Heart left ventricle (tissue), 16 donors: ENCODE measurements at regions not wholly inside any gene's neighbourhood (a gene's known extent, or its start where the extent isn't known, plus 50 kb on each side); places are given as distances from the start of the nearest gene placed in this dataset.

ENCODE experiments used
- ATAC-seq, 4 donors: fragments of 200-7000 bp; cut with Tn5 transposase; one replicate each; pipeline ENCODE4 v1.9.1; 2020 to 2022; ENCODE audit warnings: moderate library complexity in 4 of 4, mild to moderate bottlenecking in 3 of 4, moderate number of reproducible peaks in 1 of 4
- DNase-seq, 5 donors: peaks; one replicate each; pipeline ENCODE4 v3.0.0-alpha.2; 2020
- H3K27ac ChIP-seq, 12 donors: fragments of 200-600 bp; sonication (generic) in 4 of 12; one replicate each; pipeline versions ENCODE4 v1.5.0 to v1.8.0; 2016 to 2022; ENCODE audit warnings: mild to moderate bottlenecking in 2 of 12
- H3K27me3 ChIP-seq, 9 donors: fragments of 200-600 bp; sonication (generic) in 2 of 9; one replicate each; pipeline versions ENCODE4 v1.5.1 to v1.8.0; 2016 to 2022; ENCODE audit warnings: mild to moderate bottlenecking in 3 of 9
- H3K36me3 ChIP-seq, 9 donors: fragments of 200-600 bp; sonication (generic) in 2 of 9; one replicate each; pipeline versions ENCODE4 v1.5.0 to v1.8.0; 2018 to 2022; ENCODE audit warnings: mild to moderate bottlenecking in 2 of 9
- H3K4me1 ChIP-seq, 12 donors: fragments of 200-600 bp; sonication (generic) in 4 of 12; one replicate each; pipeline versions ENCODE4 v1.5.0 to v1.8.0; 2016 to 2022; ENCODE audit warnings: mild to moderate bottlenecking in 3 of 12
- H3K4me3 ChIP-seq, 12 donors: fragments of 200-600 bp; sonication (generic) in 4 of 12; one replicate each; pipeline versions ENCODE4 v1.5.0 to v1.8.0; 2017 to 2022; ENCODE audit warnings: mild to moderate bottlenecking in 9 of 12, moderate library complexity in 4 of 12
- H3K9me3 ChIP-seq, 12 donors: fragments of 200-600 bp; sonication (generic) in 4 of 12; one replicate each; pipeline versions ENCODE4 v1.5.0 to v1.8.0; 2016 to 2022; ENCODE audit warnings: mild to moderate bottlenecking in 1 of 12
- POLR2A ChIP-seq, 2 donors: fragments of 450-650 bp; IDR thresholded peaks; one replicate each; pipeline ENCODE4 v1.6.1; 2017; ENCODE audit warnings: antibody characterized with exemption in 2 of 2, mild to moderate bottlenecking in 2 of 2, moderate library complexity in 2 of 2
- WGBS, 4 donors: extraction: QIAGEN DNeasy Blood & Tissue Kit in 2 of 4; methylation state at CpG; one replicate each; pipeline versions ENCODE4 v1.1.5 to v1.1.7; 2013 to 2018; 5-methylcytosine and 5-hydroxymethylcytosine counted together
- intact Hi-C, 10 donors: fragments of 100-400 bp; cut with DNase I; formaldehyde crosslinking; loops; one replicate each; pipeline versions ENCODE4 v1.11.1 to v1.14.2; 2022
- TF ChIP-seq, protein P1 (sequence below), 12 donors: fragments of 200-600 bp; sonication (generic) in 4 of 12; IDR thresholded peaks; one replicate each; pipeline versions ENCODE4 v1.5.0 to v1.8.0; 2018 to 2022; ENCODE audit warnings: antibody characterized with exemption in 12 of 12, mild to moderate bottlenecking in 5 of 12
- donor health status: ischemic (EF 13 %, LVEDD 7.1; RV severe dilation, severe dysfunction).
- donor health status: healthy with polysubstance abuse.
- donor health status: DM: no; HTN: yes; CAD: no.
- donor health status: DM: no; HTN: no; CAD: no.
- donor health status: ischemic (EF 25% LVEDD 6.9; RV normal size, moderate dysfunction).
- donor health status: ischemic (EF 25% LVEDD 5.7; RV mildly dilated, moderate dysfunction).
- donor health status: healthy.
- donor health status: DM: yes; HTN: yes; CAD: no.
- donor health status: ischemic (EF 35%, LVEDD 5.7; RV mildly dilated, moderate dysfunction).
- donor health status: nonischemic (EF 11% LVEDD 7.7; RV severe dilation, severe dysfunction).
- donor health status: DM: yes; HTN: yes; CAD: no.
- donor health status: PGD.
- donor health status: ischemic (EF 29% LVEDD 5.4; RV normal size, mild dysfunction).
- donor health status: nonischemic (EF 23%, LVEDD 6.1; RV moderate dilation, normal function).

DNA sequence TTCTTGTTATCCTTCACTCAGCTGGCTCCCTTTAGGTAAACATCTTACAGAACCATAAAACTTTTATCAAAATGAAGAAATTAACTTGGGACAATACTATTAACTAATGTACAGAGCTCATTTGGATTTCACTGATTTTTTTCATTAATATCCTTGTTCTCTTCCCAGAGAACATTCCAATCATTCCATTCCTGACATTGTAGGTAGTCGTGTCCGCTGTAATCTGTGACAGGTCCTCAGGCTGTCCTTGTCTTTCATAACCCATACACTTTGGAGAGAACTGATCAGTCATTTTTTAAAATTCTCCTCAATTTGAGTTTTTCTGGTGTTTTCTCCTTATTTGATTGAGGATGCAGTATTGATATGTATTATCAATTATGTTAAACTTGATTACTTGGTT is 916.8 kb downstream of the GALC start:
- DNase-seq (no peak), ATAC-seq (no peak)
- no peaks in the 10 kb centered on the region for H3K27me3 ChIP-seq
- H3K36me3 ChIP-seq, result no peaks in the 10 kb centered on the region
- no peaks in the 10 kb centered on the region for H3K9me3 ChIP-seq
- 30 to 41% (median 33%) methylated on average over 2 of the region's 2 CpGs for WGBS, 4 donors
- H3K4me1 ChIP-seq, result no peaks in the 10 kb centered on the region
- TF ChIP-seq, protein P1, sequence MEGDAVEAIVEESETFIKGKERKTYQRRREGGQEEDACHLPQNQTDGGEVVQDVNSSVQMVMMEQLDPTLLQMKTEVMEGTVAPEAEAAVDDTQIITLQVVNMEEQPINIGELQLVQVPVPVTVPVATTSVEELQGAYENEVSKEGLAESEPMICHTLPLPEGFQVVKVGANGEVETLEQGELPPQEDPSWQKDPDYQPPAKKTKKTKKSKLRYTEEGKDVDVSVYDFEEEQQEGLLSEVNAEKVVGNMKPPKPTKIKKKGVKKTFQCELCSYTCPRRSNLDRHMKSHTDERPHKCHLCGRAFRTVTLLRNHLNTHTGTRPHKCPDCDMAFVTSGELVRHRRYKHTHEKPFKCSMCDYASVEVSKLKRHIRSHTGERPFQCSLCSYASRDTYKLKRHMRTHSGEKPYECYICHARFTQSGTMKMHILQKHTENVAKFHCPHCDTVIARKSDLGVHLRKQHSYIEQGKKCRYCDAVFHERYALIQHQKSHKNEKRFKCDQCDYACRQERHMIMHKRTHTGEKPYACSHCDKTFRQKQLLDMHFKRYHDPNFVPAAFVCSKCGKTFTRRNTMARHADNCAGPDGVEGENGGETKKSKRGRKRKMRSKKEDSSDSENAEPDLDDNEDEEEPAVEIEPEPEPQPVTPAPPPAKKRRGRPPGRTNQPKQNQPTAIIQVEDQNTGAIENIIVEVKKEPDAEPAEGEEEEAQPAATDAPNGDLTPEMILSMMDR (IDR thresholded peaks at IDR 0.05), result no peak
- TF ChIP-seq POLR2A (IDR thresholded peaks at IDR 0.05), result no peak
- H3K4me3 ChIP-seq, result no peak overlapping the region
- H3K27ac ChIP-seq, result no peak overlapping the region
- intact Hi-C loops, result no loop called here

DNA sequence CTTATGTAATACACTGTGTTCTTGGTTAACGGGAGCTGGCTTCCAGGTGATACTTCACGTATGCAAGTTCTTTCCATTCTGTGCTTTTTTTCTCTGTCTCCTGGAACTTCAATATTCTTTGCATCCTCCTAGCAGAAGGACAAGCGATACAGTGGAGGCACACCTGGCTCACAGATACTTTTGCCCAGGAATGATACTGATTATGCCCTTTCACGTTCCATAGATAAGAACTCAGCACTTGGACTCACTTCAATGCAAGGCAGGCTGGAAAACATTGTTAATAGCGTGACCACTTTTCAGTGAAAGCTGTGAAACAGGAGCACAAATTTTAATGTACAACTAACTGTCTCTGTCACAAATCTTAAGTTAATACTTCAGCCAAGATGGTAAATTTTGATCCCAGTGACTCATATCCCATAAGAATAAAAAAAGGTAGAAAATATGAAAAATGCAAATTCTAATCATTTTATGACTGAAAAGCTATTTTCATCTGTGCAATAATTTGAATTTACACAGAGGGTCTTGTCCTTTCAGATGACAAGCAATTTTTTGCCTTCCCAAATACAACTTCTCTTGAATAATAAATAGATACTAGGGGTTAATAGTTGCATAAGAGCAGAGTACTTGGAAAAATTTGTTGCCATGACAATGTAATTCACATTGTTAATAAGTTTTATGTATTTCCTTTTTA is 919.0 kb downstream of the GALC start:
- no peaks in the 10 kb centered on the region for H3K36me3 ChIP-seq
- no peak overlapping the region for H3K4me3 ChIP-seq
- no peak for TF ChIP-seq POLR2A (IDR thresholded peaks at IDR 0.05)
- TF ChIP-seq, protein P1 (IDR thresholded peaks at IDR 0.05), result no peak
- H3K27ac ChIP-seq, result no peak overlapping the region
- no peaks in the 10 kb centered on the region for H3K9me3 ChIP-seq
- DNase-seq, result no peak
- no peaks in the 10 kb centered on the region for H3K27me3 ChIP-seq
- no peak for ATAC-seq
- 57 to 64% (median 60%) methylated on average over 5 of the region's 5 CpGs for WGBS, 4 donors
- intact Hi-C loops, result no loop called here
- H3K4me1 ChIP-seq, result no peaks in the 10 kb centered on the region

DNA sequence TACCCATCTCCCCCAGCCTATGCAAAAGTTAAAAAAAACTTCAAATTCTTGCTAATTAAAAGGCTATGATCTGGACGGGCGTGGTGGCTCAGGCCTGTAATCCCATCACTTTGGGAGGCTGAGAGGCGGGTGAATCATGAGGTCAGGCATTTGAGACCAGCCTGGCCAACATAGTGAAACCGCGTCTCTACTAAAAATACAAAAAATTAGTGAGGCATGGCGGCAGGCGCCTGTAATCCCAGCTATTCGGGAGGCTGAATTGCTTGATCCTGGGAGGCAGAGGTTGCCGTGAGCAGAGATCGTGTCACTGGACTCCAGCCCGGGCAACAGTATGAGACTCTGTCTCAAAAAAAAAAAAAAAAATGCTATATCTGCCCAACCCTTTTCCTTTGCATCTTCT is 925.4 kb downstream of the GALC start:
- no peaks in the 10 kb centered on the region for H3K27me3 ChIP-seq
- H3K27ac ChIP-seq, result no peak overlapping the region
- H3K4me1 ChIP-seq, result no peaks in the 10 kb centered on the region
- WGBS, 4 donors, result 91 to 93% (median 92%) methylated on average over 11 of the region's 11 CpGs
- TF ChIP-seq POLR2A (IDR thresholded peaks at IDR 0.05), result no peak
- TF ChIP-seq, protein P1 (IDR thresholded peaks at IDR 0.05), result no peak
- DNase-seq, result no peak
- no peak overlapping the region for H3K4me3 ChIP-seq
- ATAC-seq, result no peak
- intact Hi-C loops, result no loop called here
- no peaks in the 10 kb centered on the region for H3K9me3 ChIP-seq
- no peaks in the 10 kb centered on the region for H3K36me3 ChIP-seq

DNA sequence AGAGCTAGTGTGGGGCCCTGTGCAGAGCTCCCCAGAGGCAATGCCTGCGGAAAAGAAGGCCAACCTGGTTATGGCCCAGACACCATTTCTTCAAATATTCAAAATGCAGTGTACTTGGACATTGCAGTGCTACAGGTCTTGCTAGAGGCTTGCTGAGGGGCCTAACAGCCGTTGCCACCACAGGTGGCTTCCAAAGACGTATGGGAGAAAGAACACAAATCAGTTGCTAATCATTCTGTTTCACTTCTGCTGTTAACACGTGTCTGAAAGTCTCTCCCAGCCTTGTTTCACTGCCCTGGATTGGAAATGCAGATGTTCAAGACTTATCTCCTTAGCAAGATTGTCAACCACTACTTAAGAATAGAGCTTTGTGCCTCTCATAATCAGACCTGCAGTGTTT is 925.9 kb downstream of the GALC start:
- H3K27ac ChIP-seq, result no peak overlapping the region
- H3K27me3 ChIP-seq, result no peaks in the 10 kb centered on the region
- intact Hi-C loops, result no loop called here
- H3K4me1 ChIP-seq, result no peaks in the 10 kb centered on the region
- no peak for TF ChIP-seq POLR2A (IDR thresholded peaks at IDR 0.05)
- TF ChIP-seq, protein P1 (IDR thresholded peaks at IDR 0.05), result no peak
- ATAC-seq, result no peak
- no peaks in the 10 kb centered on the region for H3K36me3 ChIP-seq
- 51 to 61% (median 54%) methylated on average over 4 of the region's 4 CpGs for WGBS, 4 donors
- no peak overlapping the region for H3K4me3 ChIP-seq
- H3K9me3 ChIP-seq, result no peaks in the 10 kb centered on the region
- DNase-seq, result no peak
